ENCODE measurements at regions not wholly inside any gene's neighbourhood (a gene's known extent, or its start where the extent isn't known, plus 50 kb on each side); places are given as distances from the start of the nearest gene placed in this dataset.

GRCh38 chr9:120259100-120259499 lies 320.9 kb downstream of the CDK5RAP2 start (continued):
- no peak for TF ChIP-seq HEYL (CRISPR knock-in tag; IDR thresholded peaks at IDR 0.05)
- TF ChIP-seq PBX3 (IDR thresholded peaks at IDR 0.05): no peak
- no peak for TF ChIP-seq REST (IDR thresholded peaks at IDR 0.05)
- TF ChIP-seq, protein P1, sequence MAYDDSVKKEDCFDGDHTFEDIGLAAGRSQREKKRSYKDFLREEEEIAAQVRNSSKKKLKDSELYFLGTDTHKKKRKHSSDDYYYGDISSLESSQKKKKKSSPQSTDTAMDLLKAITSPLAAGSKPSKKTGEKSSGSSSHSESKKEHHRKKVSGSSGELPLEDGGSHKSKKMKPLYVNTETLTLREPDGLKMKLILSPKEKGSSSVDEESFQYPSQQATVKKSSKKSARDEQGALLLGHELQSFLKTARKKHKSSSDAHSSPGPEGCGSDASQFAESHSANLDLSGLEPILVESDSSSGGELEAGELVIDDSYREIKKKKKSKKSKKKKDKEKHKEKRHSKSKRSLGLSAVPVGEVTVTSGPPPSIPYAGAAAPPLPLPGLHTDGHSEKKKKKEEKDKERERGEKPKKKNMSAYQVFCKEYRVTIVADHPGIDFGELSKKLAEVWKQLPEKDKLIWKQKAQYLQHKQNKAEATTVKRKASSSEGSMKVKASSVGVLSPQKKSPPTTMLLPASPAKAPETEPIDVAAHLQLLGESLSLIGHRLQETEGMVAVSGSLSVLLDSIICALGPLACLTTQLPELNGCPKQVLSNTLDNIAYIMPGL (CRISPR knock-in tag; IDR thresholded peaks at IDR 0.05; ENCODE audit: borderline replicate concordance): no peak
- no peak for TF ChIP-seq RNF2 (IDR thresholded peaks at IDR 0.05; ENCODE audit: borderline replicate concordance, low read depth)
- TF ChIP-seq TP53 (CRISPR knock-in tag; IDR thresholded peaks at IDR 0.05): no peak

DNA sequence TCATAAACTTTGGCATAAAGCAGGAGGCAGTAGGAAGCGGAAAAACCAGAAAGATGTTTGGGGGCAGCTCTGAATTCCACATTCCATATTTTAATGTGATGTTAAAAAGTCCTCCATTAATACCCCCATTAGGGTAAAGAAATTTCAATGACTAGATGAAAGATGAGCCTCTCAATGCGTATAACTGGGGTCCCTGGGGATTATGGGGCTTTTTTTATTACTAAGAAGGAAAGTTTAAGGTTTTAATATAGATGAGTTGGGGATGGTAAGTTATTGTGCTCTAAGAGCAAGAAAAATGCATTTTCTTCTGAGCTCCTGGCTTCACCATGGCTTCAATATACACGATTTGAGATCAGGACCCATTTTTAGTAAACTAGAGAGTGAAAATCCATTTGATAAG lies 321.9 kb downstream of the CDK5RAP2 start:
- Histone ChIP-seq H3K4me1 (no peaks in the 10 kb centered on the region), H3K4me2 (no peak overlapping the region), H3K9me3 (no peaks in the 10 kb centered on the region), H3K4me3 (no peak overlapping the region), H3K27ac (no peak overlapping the region)
- TF ChIP-seq EHF (CRISPR knock-in tag; IDR thresholded peaks at IDR 0.05) (no peak), EP300 (IDR thresholded peaks at IDR 0.05) (no peak), SREBF2 (IDR thresholded peaks at IDR 0.05) (no peak), ZNF302 (CRISPR knock-in tag; IDR thresholded peaks at IDR 0.05) (no peak), TP53 (CRISPR knock-in tag; IDR thresholded peaks at IDR 0.05) (no peak), GATA3 (IDR thresholded peaks at IDR 0.05; ENCODE audit: borderline replicate concordance) (no peak)
- ChIA-PET POLR2A (no interaction called here), CTCF (no interaction called here)
- ATAC-seq: no peak
- FAIRE-seq: no peak
- no peak for DNase-seq (ENCODE audit: low read depth in 1 of 2, low spot score in 1 of 2)
- 19% methylated on average over 3 of the region's 3 CpGs for WGBS (ENCODE audit: missing lambda C conversion rate)

- TF ChIP-seq HOXB5 (CRISPR knock-in tag; IDR thresholded peaks at IDR 0.05) (no peak), RFX5 (IDR thresholded peaks at IDR 0.05) (no peak)
- TF ChIP-seq, protein P2, sequence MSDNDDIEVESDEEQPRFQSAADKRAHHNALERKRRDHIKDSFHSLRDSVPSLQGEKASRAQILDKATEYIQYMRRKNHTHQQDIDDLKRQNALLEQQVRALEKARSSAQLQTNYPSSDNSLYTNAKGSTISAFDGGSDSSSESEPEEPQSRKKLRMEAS (IDR thresholded peaks at IDR 0.05): no peak
- POLR2A ChIA-PET: no interaction called here
- Histone ChIP-seq H3K9me3 (no peaks in the 10 kb centered on the region), H3K4me3 (no peak overlapping the region), H3K4me2 (no peak overlapping the region), H3K4me1 (no peaks in the 10 kb centered on the region), H3K27ac (no peak overlapping the region)
- FAIRE-seq (no peak), DNase-seq (ENCODE audit: low read depth in 1 of 2, low spot score in 1 of 2) (no peak), ATAC-seq (no peak)
- CTCF ChIA-PET: no interaction called here
- WGBS (ENCODE audit: missing lambda C conversion rate): 15% methylated on average over 6 of the region's 6 CpGs
Measured at GRCh38 chr9:120257483-120257882, 322.5 kb downstream of the CDK5RAP2 start.

- Histone ChIP-seq H3K4me3 (no peak overlapping the region), H3K27ac (no peak overlapping the region), H3K9me3 (no peaks in the 10 kb centered on the region), H3K4me2 (no peak overlapping the region), H3K4me1 (no peaks in the 10 kb centered on the region)
- ChIA-PET POLR2A (no interaction called here), CTCF (no interaction called here)
- DNase-seq (ENCODE audit: low read depth in 1 of 2, low spot score in 1 of 2) (no peak), FAIRE-seq (no peak), ATAC-seq (no peak)
- TF ChIP-seq JUN (IDR thresholded peaks at IDR 0.05) (no peak), TP53 (CRISPR knock-in tag; IDR thresholded peaks at IDR 0.05) (no peak), MAZ (IDR thresholded peaks at IDR 0.05; ENCODE audit: borderline replicate concordance, low read depth, low read length) (no peak), REST (IDR thresholded peaks at IDR 0.05) (no peak), ZNF302 (CRISPR knock-in tag; IDR thresholded peaks at IDR 0.05) (no peak)
- TF ChIP-seq, protein P2 (IDR thresholded peaks at IDR 0.05): no peak
- TF ChIP-seq, protein P1 (CRISPR knock-in tag; IDR thresholded peaks at IDR 0.05; ENCODE audit: borderline replicate concordance): no peak
- TF ChIP-seq, protein P3, sequence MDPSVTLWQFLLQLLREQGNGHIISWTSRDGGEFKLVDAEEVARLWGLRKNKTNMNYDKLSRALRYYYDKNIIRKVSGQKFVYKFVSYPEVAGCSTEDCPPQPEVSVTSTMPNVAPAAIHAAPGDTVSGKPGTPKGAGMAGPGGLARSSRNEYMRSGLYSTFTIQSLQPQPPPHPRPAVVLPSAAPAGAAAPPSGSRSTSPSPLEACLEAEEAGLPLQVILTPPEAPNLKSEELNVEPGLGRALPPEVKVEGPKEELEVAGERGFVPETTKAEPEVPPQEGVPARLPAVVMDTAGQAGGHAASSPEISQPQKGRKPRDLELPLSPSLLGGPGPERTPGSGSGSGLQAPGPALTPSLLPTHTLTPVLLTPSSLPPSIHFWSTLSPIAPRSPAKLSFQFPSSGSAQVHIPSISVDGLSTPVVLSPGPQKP (IDR thresholded peaks at IDR 0.05; ENCODE audit: low read depth, low read length): no peak
Measured at GRCh38 chr9:120256146-120256545, 323.8 kb downstream of the CDK5RAP2 start.

Data from A549 (cell line).